K562 (cell line): ENCODE measurements at regions not wholly inside any gene's neighbourhood (a gene's known extent, or its start where the extent isn't known, plus 50 kb on each side); places are given as distances from the start of the nearest gene placed in this dataset.

ENCODE experiments used
- ATAC-seq: fragments of 200-7000 bp; cut with Tn5 transposase; 3 replicates; pipeline ENCODE4 v1.9.1; 2020; ENCODE audit warnings: moderate library complexity
- BruUV-seq: library from RNA; stranded (reverse); fragments of 400-500 nt; replicated peaks from 2 replicates; lab custom pipeline; 2021; lab: Mats Ljungman, UMichigan
- CTCF ChIA-PET: fragments of 300-600 bp; formaldehyde crosslinking; extraction: SDS; loops from one replicate; lab custom pipeline; 2021; ENCODE audit warnings: low intra/inter-chr PET ratio; lab: Yijun Ruan, JAX
- POLR2A ChIA-PET: fragments of 300-600, 350-650 bp; sonication (Branson Sonifier 250); formaldehyde crosslinking; extraction: SDS; loops from one replicate; lab custom pipeline; 2021; ENCODE audit warnings: antibody characterized with exemption, inconsistent platforms; lab: Yijun Ruan, JAX
- DNase-seq, 4 experiments: peaks; one replicate each; pipeline versions ENCODE4 v3.0.0 to v3.0.0-alpha.2; 2011 to 2018; ENCODE audit warnings: low spot score in 3 of 4, mixed read lengths in 3 of 4; ENCODE audit errors: extremely low read depth in 1 of 4
- FAIRE-seq: peaks from 2 replicates; lab custom pipeline; 2011; peaks lifted over from hg19 to GRCh38; lab: Jason Lieb, UNC
- H2AFZ ChIP-seq: 2 replicates; pipeline ENCODE4 v1.6.0; 2011; ENCODE audit warnings: low read depth, low read length, control low read depth, inconsistent platforms
- H3K27ac ChIP-seq: fragments of 200-600 bp; 3 replicates; pipeline ENCODE4 v1.8.0; 2011; ENCODE audit warnings: low read depth, mild to moderate bottlenecking, control low read depth, inconsistent platforms, low read length, moderate library complexity, mixed read lengths; ENCODE audit errors: extremely low read depth
- H3K27me3 ChIP-seq, 2 experiments: fragments of 300-600 bp in 1 of 2; 2 replicates in 1 of 2; 3 replicates in 1 of 2; pipeline versions ENCODE4 v1.6.0 to v1.8.0; 2011; ENCODE audit warnings: inconsistent platforms in 2 of 2, low read length in 2 of 2, mild to moderate bottlenecking in 1 of 2, mixed read lengths in 1 of 2, moderate library complexity in 1 of 2; ENCODE audit not compliant: control insufficient read depth in 2 of 2, insufficient read depth in 2 of 2
- H3K36me3 ChIP-seq: fragments of 300-600 bp; 3 replicates; pipeline ENCODE4 v1.8.0; 2011; ENCODE audit warnings: mild to moderate bottlenecking, low read length, inconsistent platforms; ENCODE audit not compliant: control insufficient read depth, insufficient read depth
- H3K4me1 ChIP-seq, 2 experiments: fragments of 200-600 bp in 1 of 2; replicated peaks in 1 of 2; 2 replicates in 1 of 2; 3 replicates in 1 of 2; pipeline versions ENCODE4 v1.5.1 to v1.8.0; 2011; ENCODE audit warnings: inconsistent platforms in 2 of 2, low read length in 2 of 2, mild to moderate bottlenecking in 1 of 2, mixed read lengths in 1 of 2, moderate library complexity in 1 of 2; ENCODE audit not compliant: control insufficient read depth in 2 of 2, insufficient read depth in 2 of 2
- H3K4me2 ChIP-seq: 2 replicates; pipeline ENCODE4 v1.6.1; 2011; ENCODE audit warnings: low read length, control low read depth, inconsistent platforms, mixed read lengths; ENCODE audit not compliant: insufficient read depth
- H3K4me3 ChIP-seq: fragments of 200-600 bp; sonication (generic), shearing (Covaris generic); 2 replicates; pipeline ENCODE4 v1.5.1; 2016; ENCODE audit warnings: control low read depth, inconsistent platforms
- H3K79me2 ChIP-seq: fragments of 200-600 bp; 3 replicates; pipeline ENCODE4 v1.8.0; 2011; ENCODE audit warnings: low read length, inconsistent platforms; ENCODE audit not compliant: control insufficient read depth, insufficient read depth
- H3K9ac ChIP-seq, 2 experiments: 2 replicates each; pipeline versions ENCODE4 v1.6.0 to v1.6.1; 2011; ENCODE audit warnings: low read depth in 2 of 2, low read length in 2 of 2, control low read depth in 1 of 2, inconsistent platforms in 1 of 2, mild to moderate bottlenecking in 1 of 2, mixed read lengths in 1 of 2; ENCODE audit not compliant: insufficient read depth in 1 of 2
- H3K9me1 ChIP-seq: one replicate; pipeline ENCODE4 v1.6.0; 2011; ENCODE audit warnings: inconsistent platforms, mild to moderate bottlenecking, low read length, moderate library complexity; ENCODE audit not compliant: control insufficient read depth, insufficient read depth
- H3K9me3 ChIP-seq: replicated peaks from 2 replicates; pipeline ENCODE4 v1.5.1; 2011; ENCODE audit warnings: low read depth, low read length, inconsistent platforms; ENCODE audit not compliant: control insufficient read depth, insufficient read depth
- H4K20me1 ChIP-seq: replicated peaks from 2 replicates; pipeline ENCODE4 v1.6.1; 2011; ENCODE audit warnings: low read length, inconsistent platforms, mixed read lengths; ENCODE audit not compliant: control insufficient read depth, insufficient read depth
- DEAF1 ChIP-seq: fragments of 450-650 bp; formaldehyde crosslinking; IDR thresholded peaks from 2 replicates; pipeline ENCODE4 v1.4.0; 2020; ENCODE audit warnings: mild to moderate bottlenecking, moderate library complexity
- E4F1 ChIP-seq: fragments of 250-450 bp; sonication (Bioruptor Pico); IDR thresholded peaks from 2 replicates; pipeline ENCODE4 v1.5.0; 2021; ENCODE audit warnings: mild to moderate bottlenecking, borderline replicate concordance
- FOXA3 ChIP-seq, 2 experiments: fragments of 450-650 bp in 1 of 2; sonication (generic) in 1 of 2; formaldehyde crosslinking; IDR thresholded peaks in 1 of 2; conservative IDR thresholded peaks in 1 of 2; 2 replicates each; pipeline versions ENCODE4 v1.4.0 to v1.8.0; 2020 to 2022; ENCODE audit warnings: mild to moderate bottlenecking in 2 of 2, missing genetic modification reagents in 1 of 2
- KLF16 ChIP-seq: IDR thresholded peaks from 2 replicates; pipeline ENCODE4 v1.6.1; 2016; ENCODE audit warnings: antibody characterized with exemption
- NELFE ChIP-seq: IDR thresholded peaks from 2 replicates; pipeline ENCODE4 v1.6.1; 2011; ENCODE audit warnings: mild to moderate bottlenecking; ENCODE audit not compliant: insufficient read depth, insufficient read length
- POLR3A ChIP-seq: IDR thresholded peaks from 2 replicates; pipeline ENCODE4 v1.6.1; 2011; ENCODE audit warnings: borderline replicate concordance, mild to moderate bottlenecking, moderate library complexity; ENCODE audit not compliant: insufficient read length, insufficient read depth; ENCODE audit errors: extremely low read depth
- RBBP5 ChIP-seq: fragments of 200-600 bp; sonication (generic); IDR thresholded peaks from 2 replicates; pipeline ENCODE4 v1.6.1; 2012; ENCODE audit warnings: borderline replicate concordance, mild to moderate bottlenecking, low read length, control low read depth, inconsistent platforms; ENCODE audit not compliant: insufficient read depth, poor library complexity, severe bottlenecking
- ZNF444 ChIP-seq: fragments of 250-450 bp; sonication (Bioruptor Pico); IDR thresholded peaks from 2 replicates; pipeline ENCODE4 v1.4.0; 2020; ENCODE audit warnings: mild to moderate bottlenecking, moderate library complexity
- whole genome bisulfite sequencing: fragments of 100-300 bp; shearing (Covaris generic); methylation state at CpG from one replicate; pipeline ENCODE4 v1.1.6; 2016; ENCODE audit warnings: low coverage, mixed read lengths; ENCODE audit not compliant: insufficient coverage; ENCODE audit errors: missing lambda C conversion rate; 5-methylcytosine and 5-hydroxymethylcytosine counted together
- in situ Hi-C: fragments of 300-500 bp; cut with MboI; formaldehyde crosslinking; loops from 4 replicates; pipeline ENCODE4 v1.15.0; 2018; ENCODE audit warnings: inconsistent platforms, mixed read lengths
- intact Hi-C: fragments of 100-400 bp; cut with micrococcal nuclease; formaldehyde crosslinking; loops from 2 replicates; pipeline ENCODE4 v1.14.2; 2022
- TF ChIP-seq, protein P1 (sequence below): sonication (generic); formaldehyde crosslinking; IDR thresholded peaks from 2 replicates; pipeline ENCODE4 v1.8.0; 2023; ENCODE audit warnings: mild to moderate bottlenecking, missing genetic modification reagents

GRCh38 chr5:4613440-4613839 lies 526.7 kb upstream of the ADAMTS16 start:
- CTCF ChIA-PET: no interaction called here
- H3K79me2 ChIP-seq: no peaks in the 10 kb centered on the region
- no peak for ATAC-seq
- H3K36me3 ChIP-seq: no peaks in the 10 kb centered on the region
- in situ Hi-C loops (no loop called here), intact Hi-C loops (no loop called here)
- POLR2A ChIA-PET: no interaction called here
- H3K27ac ChIP-seq: no peak overlapping the region
- no peaks in the 10 kb centered on the region for H3K27me3 ChIP-seq
- H4K20me1 ChIP-seq: no peaks in the 10 kb centered on the region
- H3K4me2 ChIP-seq: no peak overlapping the region
- FAIRE-seq: no peak
- no peaks in the 10 kb centered on the region for H3K9me3 ChIP-seq
- no TSS peak for BruUV-seq
- DNase-seq: no peak
- H3K9ac ChIP-seq: no peak overlapping the region
- WGBS: 0% methylated on average over 6 of the region's 6 CpGs
- no peak for TF ChIP-seq RBBP5
- no peak for TF ChIP-seq FOXA3 (CRISPR knock-in tag; conservative IDR thresholded peaks at IDR 0.05 in 1 of 2, IDR thresholded peaks at IDR 0.05 in 1 of 2)
- TF ChIP-seq, protein P1, sequence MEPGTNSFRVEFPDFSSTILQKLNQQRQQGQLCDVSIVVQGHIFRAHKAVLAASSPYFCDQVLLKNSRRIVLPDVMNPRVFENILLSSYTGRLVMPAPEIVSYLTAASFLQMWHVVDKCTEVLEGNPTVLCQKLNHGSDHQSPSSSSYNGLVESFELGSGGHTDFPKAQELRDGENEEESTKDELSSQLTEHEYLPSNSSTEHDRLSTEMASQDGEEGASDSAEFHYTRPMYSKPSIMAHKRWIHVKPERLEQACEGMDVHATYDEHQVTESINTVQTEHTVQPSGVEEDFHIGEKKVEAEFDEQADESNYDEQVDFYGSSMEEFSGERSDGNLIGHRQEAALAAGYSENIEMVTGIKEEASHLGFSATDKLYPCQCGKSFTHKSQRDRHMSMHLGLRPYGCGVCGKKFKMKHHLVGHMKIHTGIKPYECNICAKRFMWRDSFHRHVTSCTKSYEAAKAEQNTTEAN (CRISPR knock-in tag): no peak
- TF ChIP-seq POLR3A: no peak
- no peak for TF ChIP-seq ZNF444
- no peak for TF ChIP-seq E4F1 (CRISPR knock-in tag)
- no peak for TF ChIP-seq NELFE
- TF ChIP-seq DEAF1 (CRISPR knock-in tag): no peak
- no peak for TF ChIP-seq KLF16
- H3K9me1 ChIP-seq: no peaks in the 10 kb centered on the region
- H3K4me1 ChIP-seq: no peaks in the 10 kb centered on the region
- H2AFZ ChIP-seq: no peak overlapping the region
- no peak overlapping the region for H3K4me3 ChIP-seq
